HG03066 (cell line): ENCODE measurements at regions not wholly inside any gene's neighbourhood (a gene's known extent, or its start where the extent isn't known, plus 50 kb on each side); places are given as distances from the start of the nearest gene placed in this dataset.
"Not testable (repeated sequence)": the region's sequence is repeated elsewhere in the genome, so short reads cannot be mapped to it uniquely, and the experiment has no call there.

Source experiments
- ATAC-seq: cut with Tn5 transposase; IDR thresholded peaks from one replicate; pipeline ENCODE4 v1.9.1; 2021; ENCODE audit warnings: low read depth; ENCODE audit not compliant: unreplicated experiment

DNA sequence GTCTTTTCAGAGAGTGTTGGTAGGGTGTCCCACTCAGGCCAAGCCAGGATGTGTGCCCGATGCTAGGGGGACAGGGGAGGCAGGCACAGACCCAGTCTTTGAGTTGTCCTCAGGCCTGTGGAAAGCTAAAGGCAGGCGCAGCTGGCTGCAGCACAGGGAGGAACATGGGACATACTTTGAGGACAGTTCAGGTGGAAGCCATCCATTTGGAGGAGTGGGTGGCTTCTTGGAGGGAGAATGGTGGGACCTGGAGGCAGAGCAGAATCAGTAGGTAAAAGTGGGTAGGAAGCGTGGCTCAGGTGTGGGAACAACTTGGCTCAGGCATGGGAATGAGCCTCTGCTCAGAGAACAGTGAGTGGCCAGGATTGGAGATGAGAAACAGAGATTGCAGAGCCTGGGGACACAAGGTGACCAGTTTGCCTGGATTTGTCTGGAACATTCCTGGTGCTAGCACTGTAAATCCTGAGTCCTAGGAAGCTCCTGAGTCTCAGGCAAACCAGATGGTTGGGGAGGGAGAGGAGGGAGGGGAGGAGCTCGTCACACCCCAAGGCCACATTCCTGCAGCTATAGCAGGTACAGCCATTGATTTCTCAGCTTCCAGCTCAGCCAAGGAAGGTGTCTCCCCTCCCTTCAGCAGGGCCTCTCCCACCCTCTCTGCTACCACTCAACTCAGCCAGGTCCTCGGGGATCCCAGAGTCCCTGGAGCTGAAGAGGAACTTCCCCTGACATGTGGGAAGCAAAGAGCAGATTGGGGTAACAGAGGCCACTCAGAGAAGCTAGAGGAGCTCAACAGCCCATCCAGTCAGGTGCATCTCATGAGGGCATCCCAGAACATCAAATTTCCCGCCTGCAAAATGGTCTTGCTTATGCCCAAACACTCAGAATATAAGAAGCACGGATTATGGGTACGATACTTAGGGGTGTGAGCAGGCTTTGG is 65.2 kb upstream of the TINAGL1 start:
- no peak for ATAC-seq

DNA sequence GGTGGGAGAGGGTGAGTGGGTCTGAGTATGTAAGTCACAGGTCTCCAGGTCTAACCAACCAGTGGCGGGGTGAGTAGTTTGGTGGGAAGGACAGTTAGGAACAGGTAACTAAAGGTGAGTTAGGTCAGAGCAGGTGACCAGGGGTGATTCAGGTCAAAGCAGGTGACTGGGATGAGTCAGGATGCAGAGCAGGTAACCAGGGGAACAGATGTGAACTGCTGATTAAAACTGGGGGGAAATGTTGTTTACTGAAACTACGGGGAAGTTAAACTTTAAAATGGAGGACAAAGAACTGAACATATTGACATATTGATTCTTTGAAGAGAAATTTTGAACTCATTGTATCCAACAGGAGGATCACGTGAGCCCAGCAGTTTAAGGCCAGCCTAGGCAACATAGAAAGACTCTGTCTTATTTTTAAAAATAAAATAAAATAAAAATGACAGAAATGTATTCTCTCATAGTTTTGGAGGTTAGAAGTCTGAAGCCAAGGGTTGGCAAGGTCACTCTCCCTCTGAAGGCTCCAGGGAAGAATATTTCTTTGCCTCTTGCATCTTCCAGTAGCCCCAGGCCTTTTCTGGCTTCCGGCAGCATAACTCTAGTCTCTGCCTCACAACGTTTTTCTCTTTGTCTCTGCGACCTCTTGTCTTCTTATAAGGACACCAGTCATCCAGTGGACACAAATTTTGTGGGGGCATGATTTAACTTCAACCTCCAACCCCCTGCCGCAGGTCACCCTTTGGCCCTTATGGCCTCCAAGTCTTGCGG is 64.3 kb upstream of the TINAGL1 start:
- no peak for ATAC-seq

DNA sequence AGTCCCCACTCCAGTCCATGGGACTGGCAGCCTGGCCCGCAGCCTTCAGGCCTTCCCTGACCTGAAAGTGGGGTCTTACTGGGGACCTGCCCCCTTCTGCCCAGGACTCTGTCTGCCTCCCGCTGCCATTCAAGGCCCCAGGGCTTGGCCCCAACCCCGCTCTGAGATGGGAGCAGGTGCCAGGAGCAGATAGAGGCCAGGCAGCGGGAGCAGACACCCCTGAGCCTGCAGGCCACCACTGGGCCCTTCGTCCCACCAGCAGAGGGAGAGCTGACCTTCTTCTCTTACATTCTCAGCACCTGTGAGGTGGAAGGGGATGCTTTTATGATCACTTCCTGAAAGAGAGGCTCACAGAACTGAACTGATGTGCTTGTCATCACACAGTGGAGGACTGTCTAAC is 62.2 kb upstream of the TINAGL1 start:
- no peak for ATAC-seq

DNA sequence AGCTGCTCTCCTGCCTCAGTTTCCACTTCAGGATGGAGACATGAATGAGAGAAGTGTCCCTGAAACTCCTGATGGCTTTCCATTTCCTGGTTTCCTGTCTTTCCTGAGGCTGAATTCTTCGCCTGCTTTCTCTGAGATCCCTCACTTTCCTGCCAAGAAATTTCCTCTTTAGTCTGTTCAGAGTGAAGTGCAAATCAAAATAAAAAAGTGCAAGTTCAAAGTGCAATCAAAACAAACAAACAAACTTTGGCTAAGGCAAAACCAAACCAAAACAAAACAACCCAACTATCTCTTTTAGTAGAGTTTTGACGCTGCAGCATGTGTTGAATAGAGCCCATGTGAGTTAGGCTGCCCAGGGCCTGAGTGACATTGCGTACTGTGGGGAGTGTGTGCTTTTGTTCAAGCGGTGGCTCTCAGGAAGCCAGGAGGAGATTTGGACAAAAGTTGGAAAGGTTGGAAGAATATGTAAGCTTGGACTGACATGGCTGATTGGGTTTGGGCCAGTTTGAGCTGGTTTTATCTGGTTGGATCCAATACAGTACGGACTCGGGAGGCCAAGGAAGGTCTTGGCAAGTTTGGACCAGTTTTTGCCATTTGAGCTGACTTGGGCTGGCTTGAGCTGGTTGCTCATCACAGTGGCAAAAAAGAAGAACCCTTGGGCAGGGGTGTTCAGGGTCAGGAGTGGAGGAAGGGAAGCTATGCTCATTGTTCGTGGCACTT is 61.1 kb upstream of the TINAGL1 start:
- no peak for ATAC-seq

DNA sequence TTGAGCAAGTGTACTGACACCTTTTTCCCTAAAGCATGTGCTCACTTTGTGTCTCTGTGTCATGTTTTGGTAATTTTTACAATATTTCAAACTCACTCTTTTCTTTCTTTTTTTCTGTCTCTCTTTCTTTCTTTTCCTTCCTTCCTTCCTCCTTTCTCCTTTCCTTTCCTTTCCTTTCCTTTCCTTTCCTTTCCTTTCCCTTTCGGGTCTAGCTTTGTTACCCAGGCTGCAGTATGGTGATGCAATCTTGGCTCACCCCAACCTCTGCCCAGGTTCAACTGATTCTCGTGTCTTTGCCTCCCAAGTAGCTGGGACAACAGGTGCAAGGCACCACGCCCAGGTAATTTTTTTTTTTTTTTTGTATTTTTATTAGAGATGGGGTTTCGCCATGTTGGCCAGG is 60.4 kb upstream of the TINAGL1 start:
- no peak for ATAC-seq

DNA sequence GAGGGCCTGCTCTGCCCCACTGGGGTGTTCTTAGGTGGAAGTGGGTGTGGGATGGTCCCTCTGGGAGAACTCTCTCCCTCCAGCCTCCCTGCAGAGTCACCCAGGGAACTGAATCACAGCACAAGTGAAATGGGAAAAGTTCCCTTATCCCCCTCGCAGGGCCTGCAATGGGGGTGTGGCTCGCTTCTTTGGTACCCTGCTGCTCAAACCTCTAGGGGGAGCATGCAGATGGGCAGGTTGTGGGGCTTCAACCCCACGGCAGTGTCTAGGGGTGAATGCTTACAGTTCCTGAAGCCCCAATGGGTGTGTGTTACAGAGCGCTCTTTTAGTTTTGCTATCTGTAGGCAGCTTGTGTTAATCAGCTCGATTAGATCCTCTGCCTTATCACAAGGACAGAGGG is 59.0 kb upstream of the TINAGL1 start:
- ATAC-seq, result no peak

DNA sequence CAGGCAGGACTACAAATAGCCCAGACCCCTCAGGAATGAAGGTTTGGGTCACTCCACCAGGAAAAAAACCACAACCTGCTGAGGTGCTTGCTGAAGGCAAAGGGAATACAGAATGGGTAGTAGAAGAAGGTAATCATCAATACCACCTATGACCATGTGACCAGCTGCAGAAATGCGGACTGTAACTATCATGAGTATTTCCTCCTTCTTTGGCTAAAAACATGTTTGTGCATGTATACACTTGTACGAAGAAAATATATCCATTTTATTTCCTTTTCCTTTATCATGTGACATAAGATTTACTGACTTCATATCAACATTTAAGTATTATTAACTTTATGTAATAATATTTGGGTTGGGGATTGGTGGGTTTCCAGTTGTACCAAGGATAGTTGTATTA is 58.3 kb upstream of the TINAGL1 start:
- not testable (repeated sequence) for ATAC-seq

DNA sequence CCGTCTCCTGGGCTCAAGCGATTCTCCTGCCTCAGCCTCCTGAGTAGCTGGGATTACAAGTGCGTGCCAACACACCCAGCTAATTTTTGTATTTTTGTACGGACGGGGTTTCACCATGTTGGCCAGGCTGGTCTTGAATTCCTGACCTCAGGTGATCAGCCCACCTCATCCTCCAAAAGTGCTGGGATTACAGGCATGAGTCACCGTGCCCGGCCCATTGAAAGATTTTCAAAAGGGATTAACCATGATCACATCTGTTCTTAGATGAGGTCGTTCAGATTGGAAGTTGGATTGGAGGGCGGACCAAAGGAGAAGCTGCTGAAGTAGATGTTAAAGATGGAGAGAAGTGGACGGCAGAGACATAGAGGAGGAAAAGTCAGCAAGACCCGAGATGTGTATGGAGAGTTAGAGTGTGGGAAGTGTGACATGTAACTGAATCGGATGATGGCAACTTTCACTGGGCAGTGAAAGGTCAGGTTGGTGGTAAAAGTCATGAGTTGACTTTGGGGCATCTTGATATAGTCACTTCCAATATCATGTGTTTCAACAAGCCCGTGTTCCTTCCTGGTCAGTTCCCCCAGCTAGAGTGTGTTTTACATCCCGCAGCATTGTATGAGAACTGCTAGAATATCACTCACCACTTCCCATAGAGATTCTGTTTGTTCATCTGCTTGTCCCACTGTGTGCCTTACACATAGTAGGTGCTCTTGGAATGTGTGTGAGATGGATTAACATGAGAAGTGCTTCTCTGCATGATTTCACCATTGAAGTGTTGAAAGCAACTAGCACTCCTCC is 54.4 kb upstream of the TINAGL1 start:
- no peak for ATAC-seq

DNA sequence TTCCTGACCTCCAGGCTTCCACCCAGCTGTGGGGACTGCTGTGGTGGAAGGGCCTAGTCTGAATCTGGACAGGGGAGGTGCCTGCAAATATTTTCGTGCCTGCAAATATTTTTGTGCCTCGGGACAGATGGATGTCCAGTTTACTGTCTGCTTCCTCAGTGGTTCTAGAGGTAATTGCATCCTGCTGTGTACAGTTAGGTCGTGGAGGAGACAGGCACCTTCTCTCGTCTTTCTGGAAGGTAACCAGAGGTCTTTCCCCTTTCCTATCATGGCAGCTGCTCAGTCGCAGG is 53.8 kb upstream of the TINAGL1 start:
- ATAC-seq, result no peak

DNA sequence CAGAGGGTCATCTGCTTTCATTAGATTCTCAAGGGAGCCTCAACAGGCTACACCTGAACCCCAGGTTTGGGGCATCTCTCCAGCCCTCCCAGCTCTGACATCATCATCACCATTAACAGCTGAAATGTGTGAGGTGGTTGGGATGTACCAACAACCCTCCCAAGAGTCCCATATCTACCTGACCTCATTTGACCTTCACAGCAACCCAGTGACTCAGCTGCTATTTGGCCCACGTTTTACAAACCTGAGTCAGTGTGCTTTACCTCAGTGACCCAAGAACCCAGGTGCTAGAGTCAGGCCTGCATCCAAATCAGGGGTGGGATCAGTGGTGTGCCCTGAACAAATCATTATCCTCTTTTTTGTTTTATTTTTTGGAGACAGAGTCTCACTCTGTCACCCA is 53.3 kb upstream of the TINAGL1 start:
- no peak for ATAC-seq

DNA sequence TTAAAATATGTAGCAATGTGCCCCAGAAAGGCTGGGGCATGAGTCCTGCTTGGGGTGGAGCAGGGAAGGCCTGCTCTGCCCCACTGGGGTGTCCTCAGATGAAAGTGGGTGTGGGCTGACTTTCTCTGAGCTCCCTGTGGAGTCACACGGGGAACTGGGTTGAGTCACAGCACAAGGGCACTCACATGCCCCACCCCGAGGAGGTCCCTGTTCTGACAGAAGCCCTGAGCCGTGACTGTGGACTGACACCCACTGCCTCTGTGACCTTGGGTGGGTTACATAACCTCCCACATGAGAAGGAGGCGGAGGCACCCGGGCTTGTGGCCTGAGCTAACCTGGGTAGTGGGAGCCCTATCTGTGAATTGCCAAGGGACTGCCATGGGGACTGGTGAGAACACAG is 52.5 kb upstream of the TINAGL1 start:
- no peak for ATAC-seq

DNA sequence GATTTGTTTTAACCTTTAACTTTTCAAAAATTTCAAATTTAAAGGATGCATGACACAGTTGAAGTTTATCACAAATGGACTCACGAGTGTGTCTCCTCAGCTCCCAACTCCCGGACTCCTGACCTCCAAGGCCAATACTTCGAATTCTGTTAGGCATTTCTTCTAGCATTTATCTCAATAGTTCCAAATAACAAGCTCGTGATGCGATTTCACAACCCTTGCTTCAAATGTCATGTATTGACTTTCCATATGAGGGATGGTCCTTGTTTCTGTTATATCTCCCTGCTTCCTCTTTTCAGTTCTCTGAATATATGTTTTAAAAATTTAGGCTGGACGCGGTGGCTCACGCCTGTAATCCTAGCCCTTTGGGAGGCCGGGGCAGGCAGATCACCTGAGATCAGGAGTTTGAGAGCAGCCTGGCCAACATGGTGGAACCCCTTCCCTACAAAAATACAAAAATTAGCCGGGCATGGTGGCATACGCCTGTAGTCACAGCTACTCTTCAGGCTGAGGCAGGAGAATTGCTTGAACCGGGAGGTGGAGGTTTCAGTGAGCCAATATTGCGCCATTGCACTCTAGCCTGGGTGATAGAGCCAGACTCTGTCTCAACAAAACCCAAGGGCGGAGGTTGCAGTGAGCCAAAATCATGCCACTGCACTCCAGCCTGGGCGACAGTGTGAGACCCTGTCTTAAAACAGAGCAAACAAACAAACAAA is 52.0 kb upstream of the TINAGL1 start:
- ATAC-seq, result no peak
